Lower leg skin (tissue), 4 donors: ENCODE measurements at regions not wholly inside any gene's neighbourhood (a gene's known extent, or its start where the extent isn't known, plus 50 kb on each side); places are given as distances from the start of the nearest gene placed in this dataset.

Experiments used
- DNase-seq, 2 donors: peaks; one replicate each; pipeline ENCODE4 v3.0.0-alpha.2; 2019; ENCODE audit warnings: low spot score in 2 of 2
- H3K4me3 ChIP-seq: fragments of 200-600 bp; sonication (generic); 2 replicates; pipeline ENCODE4 v1.5.1; 2017; ENCODE audit warnings: mild to moderate bottlenecking, low read depth; ENCODE audit not compliant: poor library complexity, severe bottlenecking
- CTCF ChIP-seq, 3 donors: fragments of 450-650 bp; IDR thresholded peaks; one replicate each; pipeline ENCODE4 v1.5.1; 2016; ENCODE audit warnings: antibody characterized with exemption in 3 of 3, mild to moderate bottlenecking in 3 of 3, moderate library complexity in 2 of 3
- POLR2A ChIP-seq, 2 donors: fragments of 450-650 bp; IDR thresholded peaks; one replicate each; pipeline ENCODE4 v1.6.1; 2016 to 2017; ENCODE audit warnings: antibody characterized with exemption in 2 of 2, mild to moderate bottlenecking in 1 of 2, moderate library complexity in 1 of 2
- WGBS, 2 donors: methylation state at CpG; one replicate each; pipeline ENCODE4 v1.1.5; 2018; 5-methylcytosine and 5-hydroxymethylcytosine counted together
- intact Hi-C: fragments of 100-400 bp; cut with DNase I; formaldehyde crosslinking; loops from one replicate; pipeline ENCODE4 v1.15.0; 2023; ENCODE audit warnings: low total_unique reads

DNA sequence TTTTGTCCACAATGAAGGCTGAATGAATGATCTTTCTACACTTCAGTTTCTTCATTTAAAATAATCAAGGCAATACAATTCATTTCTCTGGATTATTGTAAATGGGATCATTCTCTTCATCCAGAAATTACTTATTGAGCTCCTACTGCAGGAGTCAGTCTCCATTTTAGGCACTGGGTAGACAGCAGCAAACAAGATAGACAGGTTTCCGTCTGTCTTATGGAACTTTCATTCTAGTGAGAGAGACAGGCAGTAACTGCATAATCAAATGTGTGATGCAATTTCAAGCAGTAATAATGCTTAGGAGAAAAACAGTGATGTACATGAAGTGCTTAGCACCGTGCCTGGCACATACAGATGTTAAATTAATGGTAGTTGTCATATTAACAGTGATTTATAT is 118.9 kb downstream of the SUDS3 start:
- intact Hi-C loops, result no loop called here
- TF ChIP-seq POLR2A (IDR thresholded peaks at IDR 0.05) (no peak), CTCF (IDR thresholded peaks at IDR 0.05) (no peak)
- WGBS, 2 donors, result 35 to 51% methylated on average over 2 of the region's 2 CpGs

DNA sequence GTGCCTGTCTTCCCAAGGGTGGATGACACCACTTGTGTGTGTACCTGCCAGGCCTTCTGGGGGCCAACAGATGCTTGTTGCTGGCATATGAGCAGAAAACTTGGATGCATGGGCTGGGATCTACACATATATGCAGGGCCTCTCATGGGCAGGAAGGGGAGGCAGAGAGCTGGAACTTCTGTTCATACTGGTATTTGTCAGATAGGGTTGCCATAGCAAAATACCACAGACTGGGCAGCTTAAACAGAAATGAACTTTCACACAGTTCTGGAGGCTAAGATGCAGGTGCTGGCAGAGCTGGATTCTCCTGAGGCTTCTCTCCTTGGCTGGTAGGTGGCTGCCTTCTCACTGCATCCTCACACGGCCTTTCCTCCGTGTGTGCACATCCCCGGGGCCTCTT is 121.8 kb downstream of the SUDS3 start:
- DNase-seq, result no peak
- no peak for TF ChIP-seq POLR2A (IDR thresholded peaks at IDR 0.05)
- no peak for TF ChIP-seq CTCF (IDR thresholded peaks at IDR 0.05)
- 63 to 76% methylated on average over 3 of the region's 3 CpGs for WGBS, 2 donors
- intact Hi-C loops, result no loop called here
- no peak overlapping the region for H3K4me3 ChIP-seq

More for the DNA sequence above, 118.9 kb downstream of the SUDS3 start:
- DNase-seq, result no peak
- H3K4me3 ChIP-seq, result no peak overlapping the region

GRCh38 chr12:118500299-118500698 is 123.9 kb downstream of the SUDS3 start:
- WGBS, 2 donors, result 67 to 75% methylated on average over 7 of the region's 7 CpGs
- no peak overlapping the region for H3K4me3 ChIP-seq
- DNase-seq, result no peak
- no peak for TF ChIP-seq CTCF (IDR thresholded peaks at IDR 0.05)
- TF ChIP-seq POLR2A (IDR thresholded peaks at IDR 0.05), result no peak
- intact Hi-C loops, result no loop called here

DNA sequence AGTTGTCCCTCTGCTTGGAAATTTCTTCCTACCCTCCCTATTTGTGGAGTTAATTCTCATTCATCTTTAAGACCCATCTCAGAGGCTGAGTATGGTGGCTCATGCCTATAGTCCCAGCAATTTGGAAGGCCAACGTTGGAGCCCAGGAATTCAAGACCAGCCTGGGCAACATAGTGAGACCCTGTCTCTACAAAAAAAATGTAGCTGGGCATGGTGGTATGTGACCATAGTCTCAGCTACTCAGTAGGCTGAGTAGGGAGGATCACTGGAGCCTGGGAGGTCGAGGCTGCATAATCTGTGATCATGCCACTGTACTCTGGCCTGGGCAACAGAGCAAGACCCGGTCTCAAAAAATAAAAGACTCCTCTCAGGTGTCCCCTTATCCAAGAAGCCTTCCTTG is 125.1 kb downstream of the SUDS3 start:
- DNase-seq, result no peak
- no peak overlapping the region for H3K4me3 ChIP-seq
- WGBS, 2 donors, result 59 to 71% methylated on average over 3 of the region's 3 CpGs
- TF ChIP-seq POLR2A (IDR thresholded peaks at IDR 0.05) (no peak), CTCF (IDR thresholded peaks at IDR 0.05) (no peak)
- intact Hi-C loops, result no loop called here

DNA sequence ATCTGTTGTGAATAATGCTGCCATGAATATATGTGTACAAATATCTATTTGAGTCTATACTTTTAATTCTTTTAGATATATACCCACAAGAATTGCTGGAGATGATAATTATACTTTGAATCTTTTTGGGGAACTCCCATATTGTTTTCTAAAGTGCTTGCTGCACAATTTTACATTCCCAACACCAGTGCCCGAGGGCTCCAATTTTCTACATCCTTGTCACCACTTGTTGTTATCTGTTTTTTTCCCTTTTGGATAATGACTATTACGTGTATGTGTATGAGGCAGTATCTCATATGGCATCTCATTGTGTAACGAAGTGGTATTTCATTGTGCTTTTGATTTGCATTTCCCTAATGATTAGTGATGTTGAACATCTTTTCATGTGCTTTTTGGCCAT is 127.1 kb downstream of the SUDS3 start:
- TF ChIP-seq POLR2A (IDR thresholded peaks at IDR 0.05), result no peak
- TF ChIP-seq CTCF (IDR thresholded peaks at IDR 0.05), result no peak
- no peak overlapping the region for H3K4me3 ChIP-seq
- WGBS, 2 donors, result 75 to 85% methylated on average over 3 of the region's 3 CpGs
- DNase-seq, result no peak
- intact Hi-C loops, result no loop called here

DNA sequence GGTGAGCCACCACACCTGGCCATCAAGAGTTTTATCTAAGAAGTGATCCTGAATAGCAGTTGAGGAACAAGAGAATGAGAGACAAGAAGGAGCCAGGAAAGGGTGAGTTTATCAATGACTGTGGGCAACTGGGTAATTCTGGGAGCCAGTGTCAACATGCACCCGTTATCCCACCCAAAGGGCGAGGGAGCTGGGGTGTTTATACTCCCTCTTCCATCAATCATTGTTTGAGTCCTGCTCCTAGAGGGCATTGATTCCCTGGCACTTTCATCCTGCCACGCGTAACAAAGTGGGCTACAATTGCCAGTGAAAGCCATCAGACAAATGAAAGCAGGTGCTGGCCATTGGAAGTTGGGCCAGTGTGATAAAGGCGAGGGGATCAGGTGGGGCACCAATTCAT is 136.3 kb downstream of the SUDS3 start:
- intact Hi-C loops, result no loop called here
- WGBS, 2 donors, result 66 to 91% methylated on average over 5 of the region's 5 CpGs
- no peak for TF ChIP-seq CTCF (IDR thresholded peaks at IDR 0.05)
- TF ChIP-seq POLR2A (IDR thresholded peaks at IDR 0.05), result no peak
- DNase-seq, result no peak
- no peak overlapping the region for H3K4me3 ChIP-seq
